ENCODE measurements at regions not wholly inside any gene's neighbourhood (a gene's known extent, or its start where the extent isn't known, plus 50 kb on each side); places are given as distances from the start of the nearest gene placed in this dataset.

DNA sequence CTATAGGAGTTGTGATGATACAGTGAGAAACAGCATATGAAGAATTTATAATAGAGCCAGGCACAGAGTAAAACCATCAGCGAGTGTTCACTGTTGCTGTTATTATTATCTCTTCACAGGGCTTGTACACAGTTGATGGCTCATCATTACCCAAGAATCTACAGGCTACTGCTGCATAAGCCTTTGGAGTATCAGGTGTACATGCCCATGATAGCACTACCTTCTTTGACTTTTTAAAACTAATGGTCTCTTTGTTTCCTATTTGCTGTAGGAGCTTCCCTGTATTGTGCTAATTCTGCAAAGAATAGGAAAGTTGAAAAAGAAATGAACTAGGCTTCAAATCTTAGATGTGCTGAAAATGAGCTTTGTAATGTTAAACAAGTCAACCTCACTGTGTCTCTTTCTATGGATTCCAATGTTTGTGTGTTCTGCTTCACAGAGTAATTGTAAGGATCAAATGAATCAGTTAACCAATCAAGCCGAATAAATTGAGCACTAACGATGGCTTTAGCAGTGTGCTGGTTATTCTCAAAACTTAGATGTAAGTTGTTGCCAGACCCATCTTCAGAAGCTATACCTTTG is 138.8 kb downstream of the TUSC7 start:
- DNase-seq (ENCODE audit: low read depth in 1 of 2, low spot score in 1 of 2) = no peak
- H3K9me3 ChIP-seq (ENCODE audit: low read depth) = no peaks in the 10 kb centered on the region
- no peaks in the 10 kb centered on the region for H3K4me1 ChIP-seq (ENCODE audit: low read depth)
- TF ChIP-seq, protein P1, sequence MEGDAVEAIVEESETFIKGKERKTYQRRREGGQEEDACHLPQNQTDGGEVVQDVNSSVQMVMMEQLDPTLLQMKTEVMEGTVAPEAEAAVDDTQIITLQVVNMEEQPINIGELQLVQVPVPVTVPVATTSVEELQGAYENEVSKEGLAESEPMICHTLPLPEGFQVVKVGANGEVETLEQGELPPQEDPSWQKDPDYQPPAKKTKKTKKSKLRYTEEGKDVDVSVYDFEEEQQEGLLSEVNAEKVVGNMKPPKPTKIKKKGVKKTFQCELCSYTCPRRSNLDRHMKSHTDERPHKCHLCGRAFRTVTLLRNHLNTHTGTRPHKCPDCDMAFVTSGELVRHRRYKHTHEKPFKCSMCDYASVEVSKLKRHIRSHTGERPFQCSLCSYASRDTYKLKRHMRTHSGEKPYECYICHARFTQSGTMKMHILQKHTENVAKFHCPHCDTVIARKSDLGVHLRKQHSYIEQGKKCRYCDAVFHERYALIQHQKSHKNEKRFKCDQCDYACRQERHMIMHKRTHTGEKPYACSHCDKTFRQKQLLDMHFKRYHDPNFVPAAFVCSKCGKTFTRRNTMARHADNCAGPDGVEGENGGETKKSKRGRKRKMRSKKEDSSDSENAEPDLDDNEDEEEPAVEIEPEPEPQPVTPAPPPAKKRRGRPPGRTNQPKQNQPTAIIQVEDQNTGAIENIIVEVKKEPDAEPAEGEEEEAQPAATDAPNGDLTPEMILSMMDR (IDR thresholded peaks at IDR 0.05; ENCODE audit: low read depth, low read length) = no peak
- H3K4me3 ChIP-seq = no peak overlapping the region
- no peak overlapping the region for H3K27ac ChIP-seq
- H3K36me3 ChIP-seq = no peaks in the 10 kb centered on the region
- no peaks in the 10 kb centered on the region for H3K27me3 ChIP-seq

DNA sequence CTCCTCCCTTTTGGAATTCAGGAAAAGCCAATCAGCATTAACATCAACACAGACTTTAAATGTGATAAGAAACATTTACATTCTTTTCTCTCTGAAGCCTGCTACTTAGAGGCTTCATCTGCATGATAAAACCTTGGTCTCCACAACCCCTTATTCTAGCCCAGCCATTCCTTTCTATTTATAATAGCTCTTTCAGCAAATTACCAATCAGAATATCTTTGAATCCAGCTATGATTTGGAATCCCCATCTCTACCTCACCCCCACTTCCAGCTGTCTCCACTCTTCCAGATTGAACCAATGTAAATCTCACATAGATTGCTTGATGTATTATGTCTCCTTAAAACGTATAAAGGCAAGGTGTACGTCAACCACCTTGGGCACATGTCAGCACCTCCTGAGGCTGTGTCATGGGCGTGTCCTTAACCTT is 139.7 kb downstream of the TUSC7 start:
- Histone ChIP-seq H3K36me3 (no peaks in the 10 kb centered on the region), H3K9me3 (ENCODE audit: low read depth) (no peaks in the 10 kb centered on the region), H3K4me1 (ENCODE audit: low read depth) (no peaks in the 10 kb centered on the region), H3K4me3 (no peak overlapping the region), H3K27me3 (no peaks in the 10 kb centered on the region), H3K27ac (no peak overlapping the region)
- TF ChIP-seq, protein P1 (IDR thresholded peaks at IDR 0.05; ENCODE audit: low read depth, low read length) = no peak
- no peak for DNase-seq (ENCODE audit: low read depth in 1 of 2, low spot score in 1 of 2)

DNA sequence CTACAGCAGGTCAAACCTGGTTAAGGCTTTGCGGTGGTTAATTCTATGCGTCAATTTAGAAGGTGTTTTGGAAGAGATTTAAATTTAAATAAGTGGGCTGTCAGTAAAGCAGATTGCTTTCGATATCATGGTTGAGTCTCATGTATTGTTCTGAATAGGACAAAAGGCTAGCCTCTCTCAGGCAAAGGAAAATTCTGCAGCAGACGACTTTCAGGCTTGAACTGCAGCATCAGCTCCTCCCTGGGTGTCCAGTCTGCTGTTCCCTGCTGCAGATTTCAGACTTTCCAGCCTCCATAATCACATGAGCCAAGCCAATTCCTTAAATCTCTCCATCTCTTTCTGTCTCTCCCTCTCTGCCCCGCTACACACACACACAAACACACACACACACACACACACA is 143.2 kb downstream of the TUSC7 start:
- H3K4me3 ChIP-seq = no peak overlapping the region
- H3K27ac ChIP-seq = no peak overlapping the region
- H3K36me3 ChIP-seq = no peaks in the 10 kb centered on the region
- TF ChIP-seq, protein P1 (IDR thresholded peaks at IDR 0.05; ENCODE audit: low read depth, low read length) = no peak
- no peak for DNase-seq (ENCODE audit: low read depth in 1 of 2, low spot score in 1 of 2)
- H3K9me3 ChIP-seq (ENCODE audit: low read depth) = no peaks in the 10 kb centered on the region
- H3K4me1 ChIP-seq (ENCODE audit: low read depth) = no peaks in the 10 kb centered on the region
- no peaks in the 10 kb centered on the region for H3K27me3 ChIP-seq

DNA sequence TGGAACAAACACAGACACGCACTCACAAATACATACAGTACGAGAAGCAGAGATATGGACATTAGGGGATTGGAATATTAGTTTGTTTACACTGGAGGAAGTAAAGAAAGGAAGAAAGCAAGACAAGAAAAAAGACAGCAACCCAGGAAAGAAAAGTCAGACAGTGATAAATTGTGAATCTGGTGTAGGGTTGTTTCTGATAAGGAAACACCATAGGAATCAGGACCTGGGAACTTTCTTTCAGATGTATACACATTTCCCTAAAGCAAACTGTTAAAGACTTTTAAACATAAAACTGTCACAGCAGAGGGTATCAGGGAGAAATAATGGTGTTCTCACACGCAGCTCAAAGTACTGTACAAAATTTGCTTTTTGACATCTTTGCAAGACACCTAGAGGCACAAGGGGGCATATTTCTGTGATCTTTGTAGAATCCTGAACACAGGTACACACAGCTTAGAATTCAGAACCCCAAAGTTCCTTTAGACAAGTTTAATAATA is 153.7 kb downstream of the TUSC7 start:
- Histone ChIP-seq H3K36me3 (no peaks in the 10 kb centered on the region), H3K27me3 (no peaks in the 10 kb centered on the region), H3K4me3 (no peak overlapping the region), H3K9me3 (ENCODE audit: low read depth) (no peaks in the 10 kb centered on the region), H3K4me1 (ENCODE audit: low read depth) (peaks cover 5% of the 10 kb centered on the region), H3K27ac (no peak overlapping the region)
- no peak for DNase-seq (ENCODE audit: low read depth in 1 of 2, low spot score in 1 of 2)
- TF ChIP-seq, protein P1 (IDR thresholded peaks at IDR 0.05; ENCODE audit: low read depth, low read length) = no peak

DNA sequence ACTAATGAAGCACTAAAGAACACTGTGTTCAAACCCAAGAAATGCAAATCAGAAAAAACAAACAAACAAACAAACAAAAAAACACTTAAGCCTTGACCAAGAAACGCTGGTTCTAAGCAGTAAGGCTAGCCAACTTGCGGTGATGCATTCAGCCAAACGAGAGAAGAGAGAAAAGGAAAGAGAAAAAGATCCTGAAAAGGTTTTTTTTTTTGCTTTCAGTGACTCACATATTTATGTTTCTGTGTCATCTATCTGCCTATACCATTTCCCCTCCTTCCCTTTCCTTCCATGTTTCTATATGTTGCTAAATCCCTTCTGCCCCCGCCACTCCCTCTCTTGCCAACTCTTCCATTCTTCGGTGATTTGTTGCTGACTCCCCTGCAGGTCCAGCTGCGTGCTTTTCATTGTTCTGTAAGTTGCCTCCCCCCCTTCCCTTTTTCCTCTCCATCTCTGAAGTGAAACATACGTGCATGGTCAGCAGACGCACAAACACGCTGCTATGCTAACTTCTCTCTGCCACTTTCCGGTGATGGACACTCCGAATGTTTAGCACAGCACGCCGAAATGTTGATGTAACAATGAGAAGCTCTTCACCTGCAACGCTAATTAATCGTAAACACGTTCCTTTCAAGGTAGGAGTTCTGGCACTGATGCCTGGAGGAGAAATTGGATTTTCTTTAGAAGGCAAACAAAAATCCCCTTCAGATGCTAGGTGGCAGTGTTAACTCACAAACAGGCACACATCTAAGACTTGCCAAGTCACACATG is 154.4 kb downstream of the TUSC7 start:
- TF ChIP-seq, protein P1 (IDR thresholded peaks at IDR 0.05; ENCODE audit: low read depth, low read length) = peak; percentile 45
- Histone ChIP-seq H3K27me3 (no peaks in the 10 kb centered on the region), H3K4me1 (ENCODE audit: low read depth) (peaks cover 5% of the 10 kb centered on the region), H3K27ac (no peak overlapping the region), H3K9me3 (ENCODE audit: low read depth) (no peaks in the 10 kb centered on the region), H3K4me3 (peak overlapping the region; percentile 22), H3K36me3 (no peaks in the 10 kb centered on the region)
- peak; percentile 49 to 62 for DNase-seq (ENCODE audit: low read depth in 1 of 2, low spot score in 1 of 2)

Measured in cardiac muscle cell (in vitro differentiated cells and primary cell).